Osteocyte (in vitro differentiated cells): ENCODE measurements at regions not wholly inside any gene's neighbourhood (a gene's known extent, or its start where the extent isn't known, plus 50 kb on each side); places are given as distances from the start of the nearest gene placed in this dataset.

Source experiments
- DNase-seq: peaks from one replicate; pipeline ENCODE4 v3.0.0; 2021; ENCODE audit warnings: mixed read lengths; ENCODE audit not compliant: unreplicated experiment; ENCODE audit errors: extremely low spot score
- H3K27ac Mint-ChIP-seq: one replicate; pipeline ENCODE4 v1.8.0; 2021; ENCODE audit warnings: mild to moderate bottlenecking, mixed read lengths; ENCODE audit not compliant: unreplicated experiment
- H3K27me3 Mint-ChIP-seq: one replicate; pipeline ENCODE4 v1.8.0; 2021; ENCODE audit warnings: mixed read lengths; ENCODE audit not compliant: unreplicated experiment
- H3K36me3 Mint-ChIP-seq: one replicate; pipeline ENCODE4 v1.8.0; 2021; ENCODE audit warnings: mixed read lengths; ENCODE audit not compliant: unreplicated experiment
- H3K4me1 Mint-ChIP-seq: one replicate; pipeline ENCODE4 v1.8.0; 2021; ENCODE audit warnings: mixed read lengths; ENCODE audit not compliant: unreplicated experiment
- H3K4me3 Mint-ChIP-seq: one replicate; pipeline ENCODE4 v1.8.0; 2021; ENCODE audit warnings: mild to moderate bottlenecking, moderate library complexity, mixed read lengths; ENCODE audit not compliant: unreplicated experiment
- H3K9me3 Mint-ChIP-seq: one replicate; pipeline ENCODE4 v1.8.0; 2021; ENCODE audit warnings: mixed read lengths; ENCODE audit not compliant: unreplicated experiment
- CTCF ChIP-seq: fragments of 200-600 bp; sonication (generic); IDR thresholded peaks from 2 replicates; pipeline ENCODE4 v1.5.0; 2021; ENCODE audit warnings: antibody characterized with exemption, mild to moderate bottlenecking, moderate library complexity

GRCh38 chr5:117195076-117195475 lies 620.5 kb upstream of the SEMA6A start:
- Mint-ChIP-seq H3K9me3 (no peaks in the 10 kb centered on the region), H3K4me3 (no peak overlapping the region), H3K27me3 (no peaks in the 10 kb centered on the region), H3K4me1 (no peaks in the 10 kb centered on the region), H3K27ac (no peak overlapping the region), H3K36me3 (no peaks in the 10 kb centered on the region)
- DNase-seq, result no peak
- no peak for TF ChIP-seq CTCF

GRCh38 chr5:117191251-117191650 lies 616.6 kb upstream of the SEMA6A start:
- Mint-ChIP-seq H3K27ac (no peak overlapping the region), H3K4me3 (no peak overlapping the region), H3K4me1 (no peaks in the 10 kb centered on the region), H3K9me3 (peaks cover 4% of the 10 kb centered on the region), H3K27me3 (no peaks in the 10 kb centered on the region), H3K36me3 (no peaks in the 10 kb centered on the region)
- no peak for TF ChIP-seq CTCF
- no peak for DNase-seq

GRCh38 chr5:117189784-117190183 lies 615.2 kb upstream of the SEMA6A start:
- TF ChIP-seq CTCF, result no peak
- no peak for DNase-seq
- Mint-ChIP-seq H3K27me3 (no peaks in the 10 kb centered on the region), H3K4me3 (no peak overlapping the region), H3K9me3 (peaks cover 4% of the 10 kb centered on the region), H3K27ac (no peak overlapping the region), H3K36me3 (no peaks in the 10 kb centered on the region), H3K4me1 (no peaks in the 10 kb centered on the region)

GRCh38 chr5:117188211-117188610 lies 613.6 kb upstream of the SEMA6A start:
- Mint-ChIP-seq H3K27me3 (no peaks in the 10 kb centered on the region), H3K9me3 (peaks cover 4% of the 10 kb centered on the region), H3K27ac (no peak overlapping the region), H3K4me1 (no peaks in the 10 kb centered on the region), H3K4me3 (no peak overlapping the region), H3K36me3 (no peaks in the 10 kb centered on the region)
- no peak for TF ChIP-seq CTCF
- no peak for DNase-seq

- TF ChIP-seq CTCF, result no peak
- H3K27ac Mint-ChIP-seq, result no peak overlapping the region
- no peaks in the 10 kb centered on the region for H3K4me1 Mint-ChIP-seq
- no peaks in the 10 kb centered on the region for H3K27me3 Mint-ChIP-seq
- peaks cover 4% of the 10 kb centered on the region for H3K9me3 Mint-ChIP-seq
- no peak for DNase-seq
- no peaks in the 10 kb centered on the region for H3K36me3 Mint-ChIP-seq
- no peak overlapping the region for H3K4me3 Mint-ChIP-seq
These were observed 612.1 kb upstream of the SEMA6A start for GRCh38 chr5:117186751-117187150.
